ENCODE measurements at regions not wholly inside any gene's neighbourhood (a gene's known extent, or its start where the extent isn't known, plus 50 kb on each side); places are given as distances from the start of the nearest gene placed in this dataset.
A peak's percentile ranks its signal among the peaks of the same experiment; 100 is the strongest.

GRCh38 chr10:110446954-110447608, 50.6 kb upstream of the DUSP5 start (continued):
- TF ChIP-seq ZBTB40 (IDR thresholded peaks at IDR 0.05), result peak; percentile 55
- no peak for TF ChIP-seq ZBTB40 (CRISPR knock-in tag; IDR thresholded peaks at IDR 0.05)
- TF ChIP-seq ATF7 (IDR thresholded peaks at IDR 0.05), result 0 out of 2 replicates have a peak, but pooled peaks have one; percentile 28
- TF ChIP-seq CTBP1 (IDR thresholded peaks at IDR 0.05; ENCODE audit: borderline replicate concordance), result peak; percentile 77; the same call in 1 of the 2 replicates
- TF ChIP-seq ZEB2 (IDR thresholded peaks at IDR 0.05), result peak; percentile 60; the same call in 1 of the 2 replicates
- TF ChIP-seq ZFP36 (IDR thresholded peaks at IDR 0.05; ENCODE audit: low read depth, low read length, partially characterized antibody), result peak; percentile 69
- TF ChIP-seq ELF1 (tag; IDR thresholded peaks at IDR 0.05), result peak; percentile 80
- peak in 2 of 3 experiments; percentile 13 to 29; a peak in 1 of 6 replicates for TF ChIP-seq CTCF (IDR thresholded peaks at IDR 0.05 in 2 of 3, conservative IDR thresholded peaks at IDR 0.05 in 1 of 3; ENCODE audit: insufficient read depth in 2 of 3, low read depth in 1 of 3, low read length in 3 of 3)
- peak; percentile 76 for TF ChIP-seq HINFP (tag; conservative IDR thresholded peaks at IDR 0.05; ENCODE audit: low read depth)
- peak; percentile 4; the same call in 1 of the 2 replicates for TF ChIP-seq TAL1 (IDR thresholded peaks at IDR 0.05)
- TF ChIP-seq SOX6 (IDR thresholded peaks at IDR 0.05), result 0 out of 2 replicates have a peak, but pooled peaks have one; percentile 22
- no peak for TF ChIP-seq RFX7 (CRISPR knock-in tag; IDR thresholded peaks at IDR 0.05)

All from K562 (cell line).